ENCODE measurements at regions not wholly inside any gene's neighbourhood (a gene's known extent, or its start where the extent isn't known, plus 50 kb on each side); places are given as distances from the start of the nearest gene placed in this dataset.

DNA sequence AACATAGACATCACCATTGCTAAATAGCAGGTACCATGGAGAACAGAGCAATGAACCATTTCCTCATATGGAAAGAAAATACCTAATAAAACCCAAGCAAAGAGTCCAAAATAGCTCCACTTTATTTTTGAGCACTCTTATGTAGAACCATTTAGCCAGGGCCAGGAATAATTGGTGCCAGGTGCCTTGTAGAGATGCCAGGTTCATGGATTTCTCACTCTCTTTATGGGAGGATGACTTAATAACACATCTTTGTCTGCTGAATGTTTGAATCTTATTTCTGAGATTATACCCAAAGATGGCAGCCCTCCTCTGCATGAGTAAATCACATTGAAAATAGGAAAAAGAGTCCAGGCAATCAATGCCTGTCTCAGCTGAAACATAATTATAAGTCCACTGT lies 212.3 kb upstream of the SFRP2 start:
- Mint-ChIP-seq H3K36me3 (ENCODE audit: unreplicated experiment) (no peaks in the 10 kb centered on the region), H3K4me3 (ENCODE audit: unreplicated experiment) (no peak overlapping the region), H3K4me1 (ENCODE audit: low read depth, unreplicated experiment) (no peaks in the 10 kb centered on the region), H3K9me3 (ENCODE audit: unreplicated experiment) (peaks cover 2% of the 10 kb centered on the region), H3K27me3 (ENCODE audit: unreplicated experiment) (no peaks in the 10 kb centered on the region), H3K27ac (ENCODE audit: unreplicated experiment) (no peak overlapping the region)
- DNase-seq: no peak
- TF ChIP-seq, protein P1, sequence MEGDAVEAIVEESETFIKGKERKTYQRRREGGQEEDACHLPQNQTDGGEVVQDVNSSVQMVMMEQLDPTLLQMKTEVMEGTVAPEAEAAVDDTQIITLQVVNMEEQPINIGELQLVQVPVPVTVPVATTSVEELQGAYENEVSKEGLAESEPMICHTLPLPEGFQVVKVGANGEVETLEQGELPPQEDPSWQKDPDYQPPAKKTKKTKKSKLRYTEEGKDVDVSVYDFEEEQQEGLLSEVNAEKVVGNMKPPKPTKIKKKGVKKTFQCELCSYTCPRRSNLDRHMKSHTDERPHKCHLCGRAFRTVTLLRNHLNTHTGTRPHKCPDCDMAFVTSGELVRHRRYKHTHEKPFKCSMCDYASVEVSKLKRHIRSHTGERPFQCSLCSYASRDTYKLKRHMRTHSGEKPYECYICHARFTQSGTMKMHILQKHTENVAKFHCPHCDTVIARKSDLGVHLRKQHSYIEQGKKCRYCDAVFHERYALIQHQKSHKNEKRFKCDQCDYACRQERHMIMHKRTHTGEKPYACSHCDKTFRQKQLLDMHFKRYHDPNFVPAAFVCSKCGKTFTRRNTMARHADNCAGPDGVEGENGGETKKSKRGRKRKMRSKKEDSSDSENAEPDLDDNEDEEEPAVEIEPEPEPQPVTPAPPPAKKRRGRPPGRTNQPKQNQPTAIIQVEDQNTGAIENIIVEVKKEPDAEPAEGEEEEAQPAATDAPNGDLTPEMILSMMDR (IDR thresholded peaks at IDR 0.05; ENCODE audit: partially characterized antibody, unreplicated experiment): no peak

DNA sequence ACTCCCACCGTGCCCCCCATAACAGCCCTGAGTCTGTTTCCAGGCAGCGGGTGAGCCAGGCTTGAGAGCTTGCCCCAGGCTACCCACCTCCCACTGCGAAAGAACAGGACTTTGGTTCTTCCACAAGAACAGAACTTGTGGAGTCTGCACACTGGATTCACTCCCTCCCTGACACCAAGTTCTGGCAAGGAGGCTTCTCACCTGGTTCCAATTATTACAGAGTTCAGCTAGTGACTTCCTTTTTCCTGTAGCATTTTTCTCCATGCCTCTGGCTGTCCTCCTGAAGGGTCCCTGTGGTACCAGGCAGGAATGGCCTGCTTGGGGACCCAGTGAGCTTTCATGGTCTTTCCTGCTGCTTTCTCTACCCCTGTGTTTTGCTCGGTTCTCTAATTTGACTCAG lies 208.6 kb upstream of the SFRP2 start:
- TF ChIP-seq, protein P1 (IDR thresholded peaks at IDR 0.05; ENCODE audit: partially characterized antibody, unreplicated experiment): no peak
- Mint-ChIP-seq H3K4me1 (ENCODE audit: low read depth, unreplicated experiment) (no peaks in the 10 kb centered on the region), H3K4me3 (ENCODE audit: unreplicated experiment) (no peak overlapping the region), H3K9me3 (ENCODE audit: unreplicated experiment) (no peaks in the 10 kb centered on the region), H3K27me3 (ENCODE audit: unreplicated experiment) (no peaks in the 10 kb centered on the region), H3K36me3 (ENCODE audit: unreplicated experiment) (no peaks in the 10 kb centered on the region), H3K27ac (ENCODE audit: unreplicated experiment) (no peak overlapping the region)
- no peak for DNase-seq

DNA sequence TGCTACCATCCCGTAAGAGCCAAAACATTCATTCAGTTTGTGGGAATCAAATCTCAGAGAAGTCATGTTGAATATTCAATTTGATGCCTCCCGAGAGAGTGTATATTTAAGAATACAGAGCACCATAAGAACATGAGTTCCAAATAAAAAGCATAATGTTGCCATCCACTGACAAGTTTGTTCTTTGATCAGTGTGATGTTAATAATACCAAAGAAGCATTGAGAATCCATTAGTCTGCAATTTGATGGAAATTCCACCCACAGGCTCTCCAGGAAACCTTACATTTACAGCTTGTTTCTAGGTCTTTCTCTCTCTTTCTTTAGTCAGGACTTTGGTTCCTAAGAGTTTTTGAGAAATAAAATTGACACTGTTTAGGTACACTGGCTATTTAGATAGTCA lies 200.6 kb upstream of the SFRP2 start:
- H3K9me3 Mint-ChIP-seq (ENCODE audit: unreplicated experiment): no peaks in the 10 kb centered on the region
- no peaks in the 10 kb centered on the region for H3K27me3 Mint-ChIP-seq (ENCODE audit: unreplicated experiment)
- no peaks in the 10 kb centered on the region for H3K36me3 Mint-ChIP-seq (ENCODE audit: unreplicated experiment)
- H3K4me1 Mint-ChIP-seq (ENCODE audit: low read depth, unreplicated experiment): no peaks in the 10 kb centered on the region
- DNase-seq: no peak
- no peak overlapping the region for H3K27ac Mint-ChIP-seq (ENCODE audit: unreplicated experiment)
- H3K4me3 Mint-ChIP-seq (ENCODE audit: unreplicated experiment): no peak overlapping the region
- TF ChIP-seq, protein P1 (IDR thresholded peaks at IDR 0.05; ENCODE audit: partially characterized antibody, unreplicated experiment): no peak

DNA sequence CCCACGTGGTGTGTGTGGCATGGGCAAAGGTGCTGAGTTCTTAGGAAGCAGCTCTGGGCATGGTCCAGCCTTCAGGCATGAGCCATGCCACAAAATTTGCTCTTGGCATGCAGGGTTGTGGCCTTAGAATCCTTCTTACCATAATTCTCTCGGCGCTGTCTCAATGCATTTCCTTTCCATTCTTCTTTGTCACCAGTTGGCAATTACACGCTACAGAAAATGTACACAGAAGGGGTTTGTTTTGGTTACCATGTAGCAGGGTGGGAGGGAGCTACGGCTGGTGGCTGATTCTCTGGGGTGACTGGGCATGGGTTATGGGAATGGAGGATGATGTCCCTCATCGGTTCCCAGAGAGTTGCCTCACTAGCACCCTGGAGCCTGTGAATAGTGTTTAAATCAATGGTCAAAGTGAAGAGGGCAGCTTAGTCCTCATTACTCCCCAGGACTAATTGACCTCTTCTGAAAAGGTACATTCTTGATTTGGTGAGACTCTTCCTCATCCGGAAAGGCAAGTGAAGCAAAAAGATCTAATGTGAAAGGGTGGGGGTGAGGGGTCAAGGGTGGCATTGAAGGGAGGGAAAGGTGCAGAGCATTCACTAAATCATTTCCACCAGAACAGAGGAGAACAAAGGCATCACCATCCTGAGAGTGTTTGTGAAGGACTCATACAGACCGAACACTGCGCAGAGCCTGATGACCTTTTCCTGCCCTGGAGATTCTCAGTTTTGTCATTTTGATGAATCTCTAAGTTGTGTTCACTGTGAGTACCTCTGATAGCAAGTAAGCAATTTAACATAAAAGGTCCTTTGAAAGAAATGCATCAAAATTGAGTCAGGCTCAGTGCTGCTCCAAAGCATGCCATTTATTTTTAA lies 199.8 kb upstream of the SFRP2 start:
- H3K27ac Mint-ChIP-seq (ENCODE audit: unreplicated experiment): no peak overlapping the region
- no peaks in the 10 kb centered on the region for H3K9me3 Mint-ChIP-seq (ENCODE audit: unreplicated experiment)

DNA sequence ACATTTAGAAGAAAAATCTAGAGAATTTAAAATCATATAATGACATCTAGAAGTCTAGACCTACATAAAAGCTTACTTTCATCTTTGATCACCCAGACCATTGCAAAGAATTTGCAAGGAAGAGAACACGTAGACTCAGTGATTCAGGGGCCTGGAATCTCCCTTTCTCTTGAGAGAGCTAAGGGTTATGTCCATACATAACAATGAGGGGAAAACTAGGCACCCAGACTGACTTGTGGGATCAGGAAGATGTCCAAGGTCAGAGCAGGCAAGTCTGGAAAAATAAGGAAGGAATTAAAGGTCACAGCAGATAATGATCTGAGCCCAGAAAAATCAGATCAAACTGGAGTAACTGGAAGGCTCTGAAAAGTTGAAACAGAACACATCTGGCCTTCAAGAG lies 198.4 kb upstream of the SFRP2 start:
- DNase-seq: no peak
- Mint-ChIP-seq H3K4me1 (ENCODE audit: low read depth, unreplicated experiment) (no peaks in the 10 kb centered on the region), H3K9me3 (ENCODE audit: unreplicated experiment) (no peaks in the 10 kb centered on the region), H3K4me3 (ENCODE audit: unreplicated experiment) (no peak overlapping the region), H3K36me3 (ENCODE audit: unreplicated experiment) (no peaks in the 10 kb centered on the region), H3K27ac (ENCODE audit: unreplicated experiment) (no peak overlapping the region), H3K27me3 (ENCODE audit: unreplicated experiment) (peaks cover 1% of the 10 kb centered on the region)
- TF ChIP-seq, protein P1 (IDR thresholded peaks at IDR 0.05; ENCODE audit: partially characterized antibody, unreplicated experiment): no peak

More for the DNA sequence above, 199.8 kb upstream of the SFRP2 start:
- Mint-ChIP-seq H3K4me1 (ENCODE audit: low read depth, unreplicated experiment) (no peaks in the 10 kb centered on the region), H3K36me3 (ENCODE audit: unreplicated experiment) (no peaks in the 10 kb centered on the region), H3K4me3 (ENCODE audit: unreplicated experiment) (no peak overlapping the region), H3K27me3 (ENCODE audit: unreplicated experiment) (no peaks in the 10 kb centered on the region)
- no peak for DNase-seq
- TF ChIP-seq, protein P1 (IDR thresholded peaks at IDR 0.05; ENCODE audit: partially characterized antibody, unreplicated experiment): no peak
